ENCODE measurements at regions not wholly inside any gene's neighbourhood (a gene's known extent, or its start where the extent isn't known, plus 50 kb on each side); places are given as distances from the start of the nearest gene placed in this dataset.

DNA sequence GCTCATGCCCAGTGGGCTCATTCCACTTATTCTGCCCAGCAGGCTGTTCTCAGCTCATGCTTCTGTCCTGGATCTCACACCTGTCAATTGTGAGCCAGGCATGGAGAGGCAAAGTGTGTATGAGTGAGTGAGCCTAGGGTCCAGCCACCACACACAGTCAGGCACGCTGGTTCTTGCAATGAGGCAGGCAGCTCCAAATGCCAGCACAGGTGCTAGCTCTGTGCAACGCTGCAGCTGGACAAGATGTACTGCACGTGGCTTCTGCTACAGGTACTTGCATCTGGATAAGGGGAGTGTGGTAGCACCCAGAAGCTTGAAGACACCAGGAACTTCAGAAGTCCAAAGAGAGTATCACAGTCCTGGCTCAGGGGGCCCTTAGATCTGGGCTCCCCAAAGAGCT lies 1249.4 kb upstream of the IGFBP7 start:
- 81% methylated on average over 3 of the region's 3 CpGs for WGBS (ENCODE audit: insufficient coverage)
- H3K27me3 ChIP-seq (ENCODE audit: control insufficient read depth, insufficient read depth, low read length) = no peaks in the 10 kb centered on the region
- Mint-ChIP-seq H3K4me1 (no peaks in the 10 kb centered on the region), H3K36me3 (no peaks in the 10 kb centered on the region), H3K9me3 (peaks cover 0 to 22% of the 10 kb centered on the region in 2 donors), H3K27me3 (ENCODE audit: low read depth in 2 of 2) (no peaks in the 10 kb centered on the region), H3K4me3 (no peak overlapping the region), H3K27ac (no peak overlapping the region)
- no peak overlapping the region for H3K27ac ChIP-seq (ENCODE audit: low read length)
- H3K9me3 ChIP-seq (ENCODE audit: control insufficient read depth, insufficient read depth, low read length) = peaks cover 4% of the 10 kb centered on the region
- ATAC-seq (no peak), DNase-seq (no peak)
- intact Hi-C loops (cut with micrococcal nuclease) = no loop called here
- no peak overlapping the region for H3K4me3 ChIP-seq (ENCODE audit: low read length)
- TF ChIP-seq, protein P1, sequence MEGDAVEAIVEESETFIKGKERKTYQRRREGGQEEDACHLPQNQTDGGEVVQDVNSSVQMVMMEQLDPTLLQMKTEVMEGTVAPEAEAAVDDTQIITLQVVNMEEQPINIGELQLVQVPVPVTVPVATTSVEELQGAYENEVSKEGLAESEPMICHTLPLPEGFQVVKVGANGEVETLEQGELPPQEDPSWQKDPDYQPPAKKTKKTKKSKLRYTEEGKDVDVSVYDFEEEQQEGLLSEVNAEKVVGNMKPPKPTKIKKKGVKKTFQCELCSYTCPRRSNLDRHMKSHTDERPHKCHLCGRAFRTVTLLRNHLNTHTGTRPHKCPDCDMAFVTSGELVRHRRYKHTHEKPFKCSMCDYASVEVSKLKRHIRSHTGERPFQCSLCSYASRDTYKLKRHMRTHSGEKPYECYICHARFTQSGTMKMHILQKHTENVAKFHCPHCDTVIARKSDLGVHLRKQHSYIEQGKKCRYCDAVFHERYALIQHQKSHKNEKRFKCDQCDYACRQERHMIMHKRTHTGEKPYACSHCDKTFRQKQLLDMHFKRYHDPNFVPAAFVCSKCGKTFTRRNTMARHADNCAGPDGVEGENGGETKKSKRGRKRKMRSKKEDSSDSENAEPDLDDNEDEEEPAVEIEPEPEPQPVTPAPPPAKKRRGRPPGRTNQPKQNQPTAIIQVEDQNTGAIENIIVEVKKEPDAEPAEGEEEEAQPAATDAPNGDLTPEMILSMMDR (IDR thresholded peaks at IDR 0.05) = no peak
- no peaks in the 10 kb centered on the region for H3K36me3 ChIP-seq (ENCODE audit: control insufficient read depth, insufficient read depth, low read length)
- no peaks in the 10 kb centered on the region for H3K4me1 ChIP-seq (ENCODE audit: control insufficient read depth, insufficient read depth, low read length)

DNA sequence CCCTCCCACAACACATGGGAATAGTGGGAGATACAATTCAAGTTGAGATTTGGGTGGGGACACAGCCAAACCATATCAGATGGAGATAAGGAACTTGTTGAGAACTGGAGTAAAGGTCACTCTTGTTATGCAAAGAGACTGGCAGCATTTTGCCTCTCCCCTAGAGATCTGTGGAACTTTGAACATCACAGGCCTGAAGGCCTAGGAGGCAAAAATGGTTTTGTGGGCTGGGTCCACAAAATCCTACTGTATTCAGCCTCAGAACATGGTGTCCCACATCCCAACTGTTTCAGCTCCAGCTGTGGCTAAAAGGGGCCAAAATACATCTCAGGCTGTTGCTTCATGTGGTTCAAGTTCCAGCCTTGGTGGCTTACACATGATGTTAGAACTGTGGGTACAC lies 1247.8 kb upstream of the IGFBP7 start:
- no peaks in the 10 kb centered on the region for H3K36me3 ChIP-seq (ENCODE audit: control insufficient read depth, insufficient read depth, low read length)
- H3K4me1 Mint-ChIP-seq = no peaks in the 10 kb centered on the region
- no peak overlapping the region for H3K4me3 Mint-ChIP-seq
- TF ChIP-seq, protein P1 (IDR thresholded peaks at IDR 0.05) = no peak
- H3K27me3 Mint-ChIP-seq (ENCODE audit: low read depth in 2 of 2) = no peaks in the 10 kb centered on the region
- H3K27me3 ChIP-seq (ENCODE audit: control insufficient read depth, insufficient read depth, low read length) = no peaks in the 10 kb centered on the region
- no peak overlapping the region for H3K27ac ChIP-seq (ENCODE audit: low read length)
- H3K9me3 ChIP-seq (ENCODE audit: control insufficient read depth, insufficient read depth, low read length) = peaks cover 4% of the 10 kb centered on the region
- H3K27ac Mint-ChIP-seq = no peak overlapping the region
- DNase-seq = no peak
- intact Hi-C loops (cut with micrococcal nuclease) = no loop called here
- no peak for ATAC-seq
- peaks cover 0 to 20% of the 10 kb centered on the region in 2 donors for H3K9me3 Mint-ChIP-seq
- H3K36me3 Mint-ChIP-seq = no peaks in the 10 kb centered on the region
- H3K4me3 ChIP-seq (ENCODE audit: low read length) = no peak overlapping the region
- H3K4me1 ChIP-seq (ENCODE audit: control insufficient read depth, insufficient read depth, low read length) = no peaks in the 10 kb centered on the region

DNA sequence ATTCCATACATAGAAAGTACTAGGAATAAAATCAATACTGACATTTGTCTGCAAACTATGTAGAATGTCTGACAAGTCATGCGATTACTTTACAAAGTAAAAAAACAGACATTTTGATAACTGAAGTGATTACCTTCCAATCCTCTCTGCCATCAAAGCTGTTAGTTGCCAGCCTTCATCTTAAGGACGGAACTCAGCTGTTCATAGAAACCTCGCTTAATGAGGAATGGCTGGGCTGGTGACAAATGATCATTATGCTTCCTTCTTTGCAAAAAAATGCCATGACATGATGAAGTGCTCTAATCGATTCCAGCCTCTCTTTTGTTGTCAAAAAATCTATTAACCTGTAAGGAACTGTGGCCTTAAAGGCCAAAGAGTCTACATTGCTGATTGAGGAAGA lies 1214.9 kb upstream of the IGFBP7 start:
- H3K27ac ChIP-seq (ENCODE audit: low read length) = no peak overlapping the region
- WGBS (ENCODE audit: insufficient coverage) = 49% methylated on average over 4 of the region's 4 CpGs
- no peak overlapping the region for H3K27ac Mint-ChIP-seq

DNA sequence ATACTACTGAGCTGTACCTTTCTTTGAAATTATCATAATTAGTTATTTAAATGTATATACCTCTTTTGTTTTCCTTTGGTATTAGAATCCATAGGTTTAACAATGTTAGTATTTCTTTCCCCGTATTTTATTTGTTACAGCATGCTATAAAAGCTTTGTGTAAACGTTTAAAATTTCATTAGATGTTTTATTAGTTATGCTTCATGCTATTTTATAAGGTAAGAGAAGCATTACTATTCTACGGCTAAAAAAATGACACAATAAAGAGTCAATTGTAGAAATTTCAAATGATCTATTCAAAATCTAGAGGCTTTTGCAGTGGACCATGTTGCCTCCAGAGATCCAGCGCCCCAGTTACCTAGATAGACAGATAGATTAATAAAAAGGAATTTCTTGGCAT lies 1203.3 kb upstream of the IGFBP7 start:
- Histone ChIP-seq H3K4me1 (ENCODE audit: control insufficient read depth, insufficient read depth, low read length) (no peaks in the 10 kb centered on the region), H3K4me3 (ENCODE audit: low read length) (no peak overlapping the region), H3K9me3 (ENCODE audit: control insufficient read depth, insufficient read depth, low read length) (no peaks in the 10 kb centered on the region), H3K27me3 (ENCODE audit: control insufficient read depth, insufficient read depth, low read length) (no peaks in the 10 kb centered on the region), H3K27ac (ENCODE audit: low read length) (no peak overlapping the region), H3K36me3 (ENCODE audit: control insufficient read depth, insufficient read depth, low read length) (no peaks in the 10 kb centered on the region)
- no peaks in the 10 kb centered on the region for H3K4me1 Mint-ChIP-seq
- H3K27ac Mint-ChIP-seq = no peak overlapping the region
- no peaks in the 10 kb centered on the region for H3K36me3 Mint-ChIP-seq
- no peaks in the 10 kb centered on the region for H3K27me3 Mint-ChIP-seq (ENCODE audit: low read depth in 2 of 2)
- intact Hi-C loops (cut with micrococcal nuclease) = no loop called here
- H3K9me3 Mint-ChIP-seq = peaks cover 9 to 16% of the 10 kb centered on the region in 2 donors
- DNase-seq = no peak
- WGBS (ENCODE audit: insufficient coverage) = 83% methylated on average over 1 of the region's 4 CpGs
- no peak overlapping the region for H3K4me3 Mint-ChIP-seq
- ATAC-seq = no peak
- TF ChIP-seq, protein P1 (IDR thresholded peaks at IDR 0.05) = no peak

More for the DNA sequence above, 1214.9 kb upstream of the IGFBP7 start:
- H3K4me1 Mint-ChIP-seq = no peaks in the 10 kb centered on the region
- no peak overlapping the region for H3K4me3 ChIP-seq (ENCODE audit: low read length)
- H3K36me3 ChIP-seq (ENCODE audit: control insufficient read depth, insufficient read depth, low read length) = no peaks in the 10 kb centered on the region
- no peaks in the 10 kb centered on the region for H3K9me3 ChIP-seq (ENCODE audit: control insufficient read depth, insufficient read depth, low read length)
- intact Hi-C loops (cut with micrococcal nuclease) = no loop called here
- no peaks in the 10 kb centered on the region for H3K27me3 ChIP-seq (ENCODE audit: control insufficient read depth, insufficient read depth, low read length)
- H3K4me1 ChIP-seq (ENCODE audit: control insufficient read depth, insufficient read depth, low read length) = no peaks in the 10 kb centered on the region
- no peak overlapping the region for H3K4me3 Mint-ChIP-seq
- no peak for ATAC-seq
- H3K9me3 Mint-ChIP-seq = peaks cover 6 to 9% of the 10 kb centered on the region in 2 donors
- H3K27me3 Mint-ChIP-seq (ENCODE audit: low read depth in 2 of 2) = no peaks in the 10 kb centered on the region
- TF ChIP-seq, protein P1 (IDR thresholded peaks at IDR 0.05) = no peak
- DNase-seq = no peak
- no peaks in the 10 kb centered on the region for H3K36me3 Mint-ChIP-seq

All from natural killer cell (primary cell).